Left ventricle myocardium inferior (tissue), 1 donor: ENCODE measurements at regions not wholly inside any gene's neighbourhood (a gene's known extent, or its start where the extent isn't known, plus 50 kb on each side); places are given as distances from the start of the nearest gene placed in this dataset.
"Not testable (repeated sequence)": the region's sequence is repeated elsewhere in the genome, so short reads cannot be mapped to it uniquely, and the experiment has no call there.

Experiments used
- DNase-seq: peaks from one replicate; pipeline ENCODE4 v3.0.0-alpha.2; 2020
- H3K27ac ChIP-seq: fragments of 200-600 bp; replicated peaks from 2 replicates; pipeline ENCODE4 v1.8.0; 2021
- H3K27me3 ChIP-seq: fragments of 200-600 bp; 2 replicates; pipeline ENCODE4 v1.8.0; 2021; ENCODE audit warnings: low read depth
- H3K36me3 ChIP-seq: fragments of 200-600 bp; 2 replicates; pipeline ENCODE4 v1.8.0; 2021
- H3K4me1 ChIP-seq: fragments of 200-600 bp; 2 replicates; pipeline ENCODE4 v1.8.0; 2021
- H3K4me3 ChIP-seq: fragments of 200-600 bp; 2 replicates; pipeline ENCODE4 v1.8.0; 2021; ENCODE audit warnings: mild to moderate bottlenecking, moderate library complexity
- H3K9me3 ChIP-seq: fragments of 200-600 bp; replicated peaks from 2 replicates; pipeline ENCODE4 v1.8.0; 2021
- CTCF ChIP-seq: fragments of 200-600 bp; IDR thresholded peaks from 2 replicates; pipeline ENCODE4 v1.8.0; 2021; ENCODE audit warnings: antibody characterized with exemption, mild to moderate bottlenecking, borderline replicate concordance
- intact Hi-C: fragments of 100-400 bp; cut with micrococcal nuclease; formaldehyde crosslinking; loops from one replicate; pipeline ENCODE4 v1.11.0; 2022
- donor health status: DM: no; HTN: yes; CAD: no; lungs with severe emphysema.

GRCh38 chr1:213693864-213694263 lies 293.9 kb upstream of the PROX1 start:
- no peak for TF ChIP-seq CTCF
- no peak for DNase-seq
- Histone ChIP-seq H3K9me3 (no peaks in the 10 kb centered on the region), H3K36me3 (no peaks in the 10 kb centered on the region), H3K27ac (no peak overlapping the region), H3K27me3 (peaks cover 4% of the 10 kb centered on the region), H3K4me3 (no peak overlapping the region), H3K4me1 (no peaks in the 10 kb centered on the region)
- intact Hi-C loops: no loop called here

GRCh38 chr1:213697192-213697802 lies 290.5 kb upstream of the PROX1 start:
- no peaks in the 10 kb centered on the region for H3K4me1 ChIP-seq
- no peaks in the 10 kb centered on the region for H3K36me3 ChIP-seq
- H3K4me3 ChIP-seq: no peak overlapping the region
- H3K27ac ChIP-seq: no peak overlapping the region
- peaks cover 4% of the 10 kb centered on the region for H3K27me3 ChIP-seq
- no peak for DNase-seq
- TF ChIP-seq CTCF: no peak
- intact Hi-C loops: no loop called here
- no peaks in the 10 kb centered on the region for H3K9me3 ChIP-seq

GRCh38 chr1:213698092-213698702 lies 289.6 kb upstream of the PROX1 start:
- intact Hi-C loops: no loop called here
- Histone ChIP-seq H3K27ac (no peak overlapping the region), H3K4me1 (no peaks in the 10 kb centered on the region), H3K4me3 (no peak overlapping the region), H3K36me3 (no peaks in the 10 kb centered on the region), H3K27me3 (peaks cover 4% of the 10 kb centered on the region), H3K9me3 (peaks cover 5% of the 10 kb centered on the region)
- DNase-seq: no peak
- TF ChIP-seq CTCF: no peak

- Histone ChIP-seq H3K9me3 (peaks cover 15% of the 10 kb centered on the region), H3K27me3 (no peaks in the 10 kb centered on the region), H3K4me3 (no peak overlapping the region), H3K4me1 (no peaks in the 10 kb centered on the region), H3K36me3 (no peaks in the 10 kb centered on the region), H3K27ac (no peak overlapping the region)
- TF ChIP-seq CTCF: no peak
- DNase-seq: no peak
- intact Hi-C loops: no loop called here
Observed at GRCh38 chr1:213702703-213703102, 285.1 kb upstream of the PROX1 start.

- no peaks in the 10 kb centered on the region for H3K36me3 ChIP-seq
- H3K27ac ChIP-seq: no peak overlapping the region
- intact Hi-C loops: no loop called here
- H3K9me3 ChIP-seq: peaks cover 25% of the 10 kb centered on the region
- no peaks in the 10 kb centered on the region for H3K4me1 ChIP-seq
- no peak overlapping the region for H3K4me3 ChIP-seq
- no peaks in the 10 kb centered on the region for H3K27me3 ChIP-seq
- DNase-seq: no peak
- no peak for TF ChIP-seq CTCF
Observed at GRCh38 chr1:213704941-213705340, 282.8 kb upstream of the PROX1 start.

- Histone ChIP-seq H3K27me3 (peaks cover 29% of the 10 kb centered on the region), H3K9me3 (peaks cover 32% of the 10 kb centered on the region)
- H3K36me3 ChIP-seq, intact Hi-C loops, H3K4me3 ChIP-seq, H3K27ac ChIP-seq, DNase-seq, H3K4me1 ChIP-seq: not testable (repeated sequence)
Observed at GRCh38 chr1:213711833-213712490, 275.8 kb upstream of the PROX1 start.
